Calu3 (cell line): ENCODE measurements at regions not wholly inside any gene's neighbourhood (a gene's known extent, or its start where the extent isn't known, plus 50 kb on each side); places are given as distances from the start of the nearest gene placed in this dataset.

Experiments
- BruUV-seq: library from RNA; stranded (reverse); fragments of 400-500 nt; replicated peaks from 2 replicates; lab custom pipeline; 2021; lab: Mats Ljungman, UMichigan
- CTCF ChIA-PET: fragments of 300-600 bp; sonication (Branson Sonifier 250); formaldehyde crosslinking; loops from one replicate; lab custom pipeline; 2022; ENCODE audit warnings: antibody characterized with exemption; lab: Charles Lee
- DNase-seq: peaks from one replicate; pipeline ENCODE4 v3.0.0; 2022
- H3K27ac Mint-ChIP-seq: one replicate; pipeline ENCODE4 v1.8.0; 2022; ENCODE audit warnings: mixed read lengths; ENCODE audit not compliant: unreplicated experiment
- H3K27me3 Mint-ChIP-seq: one replicate; pipeline ENCODE4 v1.8.0; 2022; ENCODE audit warnings: mixed read lengths; ENCODE audit not compliant: unreplicated experiment
- H3K36me3 Mint-ChIP-seq: one replicate; pipeline ENCODE4 v1.8.0; 2022; ENCODE audit warnings: mild to moderate bottlenecking, moderate library complexity, mixed read lengths; ENCODE audit not compliant: insufficient read depth, unreplicated experiment
- H3K4me1 Mint-ChIP-seq: one replicate; pipeline ENCODE4 v1.8.0; 2022; ENCODE audit warnings: mild to moderate bottlenecking, low read depth, mixed read lengths; ENCODE audit not compliant: unreplicated experiment
- H3K4me3 Mint-ChIP-seq: one replicate; pipeline ENCODE4 v1.8.0; 2022; ENCODE audit warnings: mild to moderate bottlenecking, low read depth, moderate library complexity, mixed read lengths; ENCODE audit not compliant: unreplicated experiment
- H3K9me3 Mint-ChIP-seq: one replicate; pipeline ENCODE4 v1.8.0; 2022; ENCODE audit warnings: low read depth, mixed read lengths; ENCODE audit not compliant: unreplicated experiment
- intact Hi-C: fragments of 100-400 bp; cut with micrococcal nuclease; formaldehyde crosslinking; loops from one replicate; pipeline ENCODE4 v1.10.0; 2022; ENCODE audit not compliant: unreplicated experiment
- TF ChIP-seq, protein P1 (sequence below): fragments of 200-600 bp; IDR thresholded peaks from one replicate; pipeline ENCODE4 v1.8.0; 2022; ENCODE audit warnings: antibody characterized with exemption; ENCODE audit not compliant: unreplicated experiment

DNA sequence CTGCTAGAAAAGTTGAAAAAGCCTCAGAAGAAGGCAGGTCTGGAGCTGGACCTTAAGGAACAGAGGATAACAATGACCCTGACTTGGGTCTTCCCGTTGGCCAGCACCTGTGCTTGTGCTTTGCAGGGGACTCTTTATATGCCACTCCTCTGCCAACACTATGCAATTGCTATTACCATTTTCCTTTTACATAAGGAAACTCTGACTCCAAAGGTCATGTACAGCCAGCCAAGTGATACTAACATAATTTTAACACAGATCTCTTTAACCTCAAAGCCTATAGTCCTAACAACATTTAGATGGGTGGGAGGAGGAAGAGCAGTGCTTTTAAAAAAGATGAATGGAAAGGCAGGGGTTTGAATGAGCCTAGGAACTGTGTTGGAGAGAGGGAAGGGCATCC lies 106.6 kb upstream of the RAB4A start:
- DNase-seq: no peak
- Mint-ChIP-seq H3K27ac (peak overlapping the region; percentile 93), H3K36me3 (peaks cover 6% of the 10 kb centered on the region), H3K9me3 (peaks cover 2% of the 10 kb centered on the region), H3K27me3 (no peaks in the 10 kb centered on the region), H3K4me1 (peaks cover 34% of the 10 kb centered on the region), H3K4me3 (peak overlapping the region; percentile 27)
- CTCF ChIA-PET: no interaction called here
- no TSS peak for BruUV-seq
- intact Hi-C loops: loop anchor here (2.0 kb wide), 1 partner anchor 58 kb away; no protein-coding TSS in a partner anchor
- TF ChIP-seq, protein P1, sequence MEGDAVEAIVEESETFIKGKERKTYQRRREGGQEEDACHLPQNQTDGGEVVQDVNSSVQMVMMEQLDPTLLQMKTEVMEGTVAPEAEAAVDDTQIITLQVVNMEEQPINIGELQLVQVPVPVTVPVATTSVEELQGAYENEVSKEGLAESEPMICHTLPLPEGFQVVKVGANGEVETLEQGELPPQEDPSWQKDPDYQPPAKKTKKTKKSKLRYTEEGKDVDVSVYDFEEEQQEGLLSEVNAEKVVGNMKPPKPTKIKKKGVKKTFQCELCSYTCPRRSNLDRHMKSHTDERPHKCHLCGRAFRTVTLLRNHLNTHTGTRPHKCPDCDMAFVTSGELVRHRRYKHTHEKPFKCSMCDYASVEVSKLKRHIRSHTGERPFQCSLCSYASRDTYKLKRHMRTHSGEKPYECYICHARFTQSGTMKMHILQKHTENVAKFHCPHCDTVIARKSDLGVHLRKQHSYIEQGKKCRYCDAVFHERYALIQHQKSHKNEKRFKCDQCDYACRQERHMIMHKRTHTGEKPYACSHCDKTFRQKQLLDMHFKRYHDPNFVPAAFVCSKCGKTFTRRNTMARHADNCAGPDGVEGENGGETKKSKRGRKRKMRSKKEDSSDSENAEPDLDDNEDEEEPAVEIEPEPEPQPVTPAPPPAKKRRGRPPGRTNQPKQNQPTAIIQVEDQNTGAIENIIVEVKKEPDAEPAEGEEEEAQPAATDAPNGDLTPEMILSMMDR: no peak

DNA sequence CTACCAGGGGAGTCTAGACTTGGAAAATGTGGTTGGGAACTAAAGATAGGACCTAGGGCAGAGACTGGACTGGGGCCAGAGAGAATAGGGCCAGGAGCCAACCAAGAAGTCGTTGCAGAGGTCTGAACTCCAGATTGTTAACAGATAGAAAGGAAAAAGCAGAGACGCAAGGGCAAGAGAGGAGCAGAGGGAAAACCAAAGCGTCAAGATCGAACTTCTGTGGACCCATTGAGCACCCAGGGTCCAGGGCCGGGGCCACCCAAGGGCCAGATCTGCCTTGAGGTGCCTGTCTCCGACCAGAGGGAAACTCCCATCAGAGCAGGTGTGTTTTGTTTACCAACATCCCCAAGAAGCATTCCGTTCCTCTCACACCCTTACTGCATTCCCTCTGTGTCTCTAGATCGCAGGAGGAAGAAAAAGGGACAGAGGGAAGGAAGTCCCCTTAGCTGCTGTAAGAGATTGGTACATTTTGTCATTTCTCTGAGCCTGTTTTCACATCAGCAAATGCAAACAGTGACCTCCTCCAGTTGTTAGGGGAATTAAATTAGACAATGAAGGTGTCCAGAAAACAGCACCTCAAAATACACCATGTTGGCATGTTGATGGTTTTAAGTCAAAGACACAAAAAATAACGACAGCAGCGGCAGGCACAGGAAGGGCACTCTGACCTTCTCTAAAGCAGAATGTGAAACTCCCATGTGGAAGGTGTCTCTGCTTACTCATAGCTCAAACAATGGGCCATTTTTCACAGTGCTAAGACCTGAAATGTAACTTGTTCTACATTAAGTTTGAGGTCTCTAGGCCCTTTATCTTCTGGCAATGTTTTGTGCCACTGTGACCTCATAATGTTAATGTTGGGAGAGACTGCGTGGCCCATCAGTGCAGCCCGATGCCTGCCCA lies 105.8 kb upstream of the RAB4A start:
- CTCF ChIA-PET: interaction anchor here (0.6 to 1.3 kb wide), 2 partner anchors 9 to 473 kb away, joined by 3 read pairs; no protein-coding TSS in a partner anchor
- intact Hi-C loops: loop anchor here (2.0 kb wide), 1 partner anchor 58 kb away; no protein-coding TSS in a partner anchor
- Mint-ChIP-seq H3K36me3 (peaks cover 6% of the 10 kb centered on the region), H3K27me3 (no peaks in the 10 kb centered on the region), H3K9me3 (peaks cover 2% of the 10 kb centered on the region), H3K4me3 (peak overlapping the region; percentile 27), H3K27ac (peak overlapping the region; percentile 93), H3K4me1 (peaks cover 34% of the 10 kb centered on the region)
- BruUV-seq: no TSS peak
- TF ChIP-seq, protein P1: no peak
- DNase-seq: peak; percentile 50

GRCh38 chr1:229167318-229167717 lies 103.6 kb upstream of the RAB4A start:
- peaks cover 40% of the 10 kb centered on the region for H3K4me1 Mint-ChIP-seq
- H3K27ac Mint-ChIP-seq: no peak overlapping the region
- intact Hi-C loops: no loop called here
- H3K4me3 Mint-ChIP-seq: no peak overlapping the region
- peaks cover 2% of the 10 kb centered on the region for H3K9me3 Mint-ChIP-seq
- no peaks in the 10 kb centered on the region for H3K27me3 Mint-ChIP-seq
- DNase-seq: no peak
- no TSS peak for BruUV-seq
- CTCF ChIA-PET: no interaction called here
- TF ChIP-seq, protein P1: no peak
- H3K36me3 Mint-ChIP-seq: peaks cover 6% of the 10 kb centered on the region

DNA sequence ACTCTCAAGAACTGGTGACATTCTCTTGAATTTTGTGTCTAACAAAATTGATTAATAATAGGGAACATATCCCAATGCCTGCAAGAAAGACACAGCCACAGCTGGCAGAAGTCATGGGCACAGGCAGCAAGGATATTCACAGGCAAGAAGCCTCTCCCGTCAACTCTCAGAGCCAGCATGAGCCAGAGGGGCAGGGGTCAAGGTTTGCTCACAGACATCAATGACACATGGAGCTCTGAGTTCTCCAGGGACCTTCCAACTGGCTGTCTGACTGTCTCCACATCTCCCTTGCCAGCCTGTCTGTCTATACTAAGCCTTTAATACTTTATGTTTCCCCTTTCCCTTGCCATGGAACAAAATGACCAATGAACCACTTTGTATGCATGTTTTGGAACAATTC lies 101.5 kb upstream of the RAB4A start:
- Mint-ChIP-seq H3K36me3 (peaks cover 6% of the 10 kb centered on the region), H3K4me1 (peaks cover 29% of the 10 kb centered on the region), H3K9me3 (peaks cover 2% of the 10 kb centered on the region), H3K4me3 (no peak overlapping the region), H3K27ac (no peak overlapping the region), H3K27me3 (no peaks in the 10 kb centered on the region)
- no TSS peak for BruUV-seq
- intact Hi-C loops: no loop called here
- CTCF ChIA-PET: no interaction called here
- TF ChIP-seq, protein P1: no peak
- DNase-seq: no peak
